Esophagus squamous epithelium (tissue), 4 donors: ENCODE measurements at regions not wholly inside any gene's neighbourhood (a gene's known extent, or its start where the extent isn't known, plus 50 kb on each side); places are given as distances from the start of the nearest gene placed in this dataset.

Experiments used
- CTCF ChIP-seq, 6 experiments: fragments of 450-650 bp in 4 of 6; fragments of 200-600 bp in 2 of 6; sonication (generic) in 2 of 6; IDR thresholded peaks; one replicate each; pipeline ENCODE4 v1.5.1; 2016 to 2019; ENCODE audit warnings: antibody characterized with exemption in 6 of 6, mild to moderate bottlenecking in 4 of 6, moderate library complexity in 4 of 6
- POLR2A ChIP-seq, 4 donors: fragments of 450-650 bp; IDR thresholded peaks; one replicate each; pipeline ENCODE4 v1.6.1; 2017; ENCODE audit warnings: antibody characterized with exemption in 4 of 4, mild to moderate bottlenecking in 4 of 4, moderate library complexity in 3 of 4

GRCh38 chr9:14447103-14447502, 133.2 kb upstream of the NFIB start:
- TF ChIP-seq CTCF (IDR thresholded peaks at IDR 0.05), result no peak
- TF ChIP-seq POLR2A (IDR thresholded peaks at IDR 0.05), result no peak
